Retinal pigment epithelial cell (primary cell): ENCODE measurements at regions not wholly inside any gene's neighbourhood (a gene's known extent, or its start where the extent isn't known, plus 50 kb on each side); places are given as distances from the start of the nearest gene placed in this dataset.
A peak's percentile ranks its signal among the peaks of the same experiment; 100 is the strongest.

ENCODE experiments used
- DNase-seq: peaks from one replicate; pipeline ENCODE4 v3.0.0-alpha.2; 2010; ENCODE audit warnings: low read depth
- H3K4me3 ChIP-seq: 2 replicates; pipeline ENCODE4 v1.5.1; 2011; ENCODE audit warnings: mild to moderate bottlenecking, low read length, control low read depth, moderate library complexity
- CTCF ChIP-seq: conservative IDR thresholded peaks from 2 replicates; pipeline ENCODE4 v1.5.1; 2011; ENCODE audit warnings: low read depth, low read length, control low read depth, inconsistent platforms

GRCh38 chr2:49289711-49290110 lies 135.4 kb upstream of the FSHR start:
- DNase-seq = no peak
- TF ChIP-seq CTCF = no peak
- H3K4me3 ChIP-seq = no peak overlapping the region

- DNase-seq = no peak
- no peak for TF ChIP-seq CTCF
- no peak overlapping the region for H3K4me3 ChIP-seq
Measured at GRCh38 chr2:49288902-49289700, 134.8 kb upstream of the FSHR start.

- TF ChIP-seq CTCF = no peak
- DNase-seq = peak; percentile 54
- H3K4me3 ChIP-seq = no peak overlapping the region
Measured at GRCh38 chr2:49288113-49288705, 133.9 kb upstream of the FSHR start.

GRCh38 chr2:49286726-49287125 lies 132.4 kb upstream of the FSHR start:
- DNase-seq = no peak
- no peak for TF ChIP-seq CTCF

GRCh38 chr2:49286045-49286444 lies 131.7 kb upstream of the FSHR start:
- no peak for DNase-seq
- TF ChIP-seq CTCF = no peak
- H3K4me3 ChIP-seq = no peak overlapping the region

More at GRCh38 chr2:49286726-49287125, 132.4 kb upstream of the FSHR start:
- H3K4me3 ChIP-seq = no peak overlapping the region

- TF ChIP-seq CTCF = no peak
- DNase-seq = no peak
- H3K4me3 ChIP-seq = no peak overlapping the region
Measured at GRCh38 chr2:49278561-49278960, 124.2 kb upstream of the FSHR start.

GRCh38 chr2:49278141-49278540 lies 123.8 kb upstream of the FSHR start:
- no peak for TF ChIP-seq CTCF
- peak; percentile 94 for DNase-seq
- H3K4me3 ChIP-seq = no peak overlapping the region
